MCF 10A (cell line): ENCODE measurements at regions not wholly inside any gene's neighbourhood (a gene's known extent, or its start where the extent isn't known, plus 50 kb on each side); places are given as distances from the start of the nearest gene placed in this dataset.
A peak's percentile ranks its signal among the peaks of the same experiment; 100 is the strongest.

Experiments used
- BruUV-seq: library from RNA; stranded (reverse); fragments of 400-500 nt; replicated peaks from 2 replicates; lab custom pipeline; 2021; lab: Mats Ljungman, UMichigan
- CTCF ChIA-PET: fragments of 300-600 bp; sonication (Branson Sonifier 250); formaldehyde crosslinking; extraction: SDS; loops from one replicate; lab custom pipeline; 2021; ENCODE audit warnings: antibody characterized with exemption, inconsistent platforms; lab: Yijun Ruan, JAX
- POLR2A ChIA-PET: fragments of 300-600, 350-650 bp; sonication (Branson Sonifier 250); formaldehyde crosslinking; extraction: SDS; loops from one replicate; lab custom pipeline; 2020; ENCODE audit warnings: antibody characterized with exemption, inconsistent platforms; lab: Yijun Ruan, JAX
- DNase-seq: peaks from one replicate; pipeline ENCODE4 v3.0.0-alpha.2; 2018; ENCODE audit not compliant: unreplicated experiment
- H3K27ac Mint-ChIP-seq: one replicate; pipeline ENCODE4 v1.8.0; 2022; ENCODE audit warnings: mild to moderate bottlenecking, low read depth, mixed read lengths; ENCODE audit not compliant: unreplicated experiment
- H3K27me3 Mint-ChIP-seq: one replicate; pipeline ENCODE4 v1.8.0; 2022; ENCODE audit warnings: mixed read lengths; ENCODE audit not compliant: insufficient read depth, unreplicated experiment
- H3K36me3 Mint-ChIP-seq: one replicate; pipeline ENCODE4 v1.8.0; 2022; ENCODE audit warnings: mild to moderate bottlenecking, moderate library complexity, mixed read lengths; ENCODE audit not compliant: insufficient read depth, unreplicated experiment
- H3K4me1 Mint-ChIP-seq: one replicate; pipeline ENCODE4 v1.8.0; 2022; ENCODE audit warnings: mixed read lengths; ENCODE audit not compliant: insufficient read depth, unreplicated experiment
- H3K4me3 Mint-ChIP-seq: one replicate; pipeline ENCODE4 v1.8.0; 2022; ENCODE audit warnings: mild to moderate bottlenecking, moderate library complexity, mixed read lengths; ENCODE audit not compliant: unreplicated experiment
- H3K9me3 Mint-ChIP-seq: one replicate; pipeline ENCODE4 v1.8.0; 2022; ENCODE audit warnings: mixed read lengths; ENCODE audit not compliant: unreplicated experiment
- intact Hi-C: fragments of 100-400 bp; cut with micrococcal nuclease; formaldehyde crosslinking; loops from 2 replicates; pipeline ENCODE4 v1.14.1; 2022
- TF ChIP-seq, protein P1 (sequence below): fragments of 200-600 bp; IDR thresholded peaks from one replicate; pipeline ENCODE4 v1.8.0; 2022; ENCODE audit warnings: antibody characterized with exemption, mild to moderate bottlenecking; ENCODE audit not compliant: unreplicated experiment

DNA sequence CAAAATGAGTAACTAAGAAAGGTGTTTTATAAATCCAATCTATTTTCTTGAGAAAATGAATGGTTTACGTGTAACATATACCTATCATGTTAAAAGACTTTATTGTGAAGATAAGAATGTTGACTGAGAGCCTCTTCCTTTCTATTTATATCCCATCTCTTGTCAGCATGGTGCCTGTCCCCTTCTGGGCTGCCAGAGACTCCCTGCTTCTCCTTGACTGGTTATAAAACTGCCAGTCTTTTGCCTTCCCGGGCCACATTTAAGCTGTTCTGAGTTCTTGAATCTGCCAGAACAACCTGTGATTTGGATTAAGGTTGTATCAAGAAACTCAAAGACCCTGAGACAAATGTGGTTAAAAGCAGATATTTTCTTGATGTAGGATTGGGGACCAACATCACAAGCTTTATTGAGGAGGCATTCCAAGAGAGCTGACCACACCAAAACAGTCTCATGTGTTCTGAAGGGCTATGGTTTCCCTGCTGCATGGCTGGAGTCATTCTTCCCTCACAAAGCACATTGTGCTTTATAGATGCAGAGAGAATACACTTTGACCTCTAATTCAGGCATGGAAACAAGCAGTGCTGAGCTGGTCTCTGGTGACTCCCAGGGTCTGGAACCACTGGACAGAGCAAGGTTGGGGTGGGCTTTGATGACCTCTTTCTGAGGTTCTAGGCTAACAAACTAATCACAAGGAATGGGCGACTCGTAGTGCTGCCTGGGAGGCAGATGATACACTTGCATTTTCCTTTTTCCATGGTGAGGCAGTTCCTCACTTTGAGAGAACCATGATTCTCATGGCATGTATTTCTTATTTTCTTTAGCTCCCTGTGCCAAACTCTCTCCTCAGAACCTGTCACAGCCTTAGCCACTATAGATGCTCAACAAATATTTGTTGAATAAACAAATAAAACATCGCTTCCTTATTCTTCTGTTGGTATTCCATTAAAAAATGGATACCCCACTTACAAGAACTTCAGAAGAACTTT lies 205.0 kb upstream of the PREP start:
- Mint-ChIP-seq H3K9me3 (no peaks in the 10 kb centered on the region), H3K4me3 (no peak overlapping the region), H3K36me3 (no peaks in the 10 kb centered on the region), H3K4me1 (peaks cover 24% of the 10 kb centered on the region), H3K27ac (no peak overlapping the region), H3K27me3 (no peaks in the 10 kb centered on the region)
- ChIA-PET CTCF (interaction anchor here (0.7 kb wide), 1 partner anchor 49 kb away, joined by 3 read pairs; no protein-coding TSS in a partner anchor), POLR2A (interaction anchor here (0.6 to 1.8 kb wide), 2 partner anchors 9 to 123 kb away, joined by 3 to 6 read pairs; no protein-coding TSS in a partner anchor)
- DNase-seq = no peak
- intact Hi-C loops = no loop called here
- no TSS peak for BruUV-seq
- TF ChIP-seq, protein P1, sequence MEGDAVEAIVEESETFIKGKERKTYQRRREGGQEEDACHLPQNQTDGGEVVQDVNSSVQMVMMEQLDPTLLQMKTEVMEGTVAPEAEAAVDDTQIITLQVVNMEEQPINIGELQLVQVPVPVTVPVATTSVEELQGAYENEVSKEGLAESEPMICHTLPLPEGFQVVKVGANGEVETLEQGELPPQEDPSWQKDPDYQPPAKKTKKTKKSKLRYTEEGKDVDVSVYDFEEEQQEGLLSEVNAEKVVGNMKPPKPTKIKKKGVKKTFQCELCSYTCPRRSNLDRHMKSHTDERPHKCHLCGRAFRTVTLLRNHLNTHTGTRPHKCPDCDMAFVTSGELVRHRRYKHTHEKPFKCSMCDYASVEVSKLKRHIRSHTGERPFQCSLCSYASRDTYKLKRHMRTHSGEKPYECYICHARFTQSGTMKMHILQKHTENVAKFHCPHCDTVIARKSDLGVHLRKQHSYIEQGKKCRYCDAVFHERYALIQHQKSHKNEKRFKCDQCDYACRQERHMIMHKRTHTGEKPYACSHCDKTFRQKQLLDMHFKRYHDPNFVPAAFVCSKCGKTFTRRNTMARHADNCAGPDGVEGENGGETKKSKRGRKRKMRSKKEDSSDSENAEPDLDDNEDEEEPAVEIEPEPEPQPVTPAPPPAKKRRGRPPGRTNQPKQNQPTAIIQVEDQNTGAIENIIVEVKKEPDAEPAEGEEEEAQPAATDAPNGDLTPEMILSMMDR = no peak

DNA sequence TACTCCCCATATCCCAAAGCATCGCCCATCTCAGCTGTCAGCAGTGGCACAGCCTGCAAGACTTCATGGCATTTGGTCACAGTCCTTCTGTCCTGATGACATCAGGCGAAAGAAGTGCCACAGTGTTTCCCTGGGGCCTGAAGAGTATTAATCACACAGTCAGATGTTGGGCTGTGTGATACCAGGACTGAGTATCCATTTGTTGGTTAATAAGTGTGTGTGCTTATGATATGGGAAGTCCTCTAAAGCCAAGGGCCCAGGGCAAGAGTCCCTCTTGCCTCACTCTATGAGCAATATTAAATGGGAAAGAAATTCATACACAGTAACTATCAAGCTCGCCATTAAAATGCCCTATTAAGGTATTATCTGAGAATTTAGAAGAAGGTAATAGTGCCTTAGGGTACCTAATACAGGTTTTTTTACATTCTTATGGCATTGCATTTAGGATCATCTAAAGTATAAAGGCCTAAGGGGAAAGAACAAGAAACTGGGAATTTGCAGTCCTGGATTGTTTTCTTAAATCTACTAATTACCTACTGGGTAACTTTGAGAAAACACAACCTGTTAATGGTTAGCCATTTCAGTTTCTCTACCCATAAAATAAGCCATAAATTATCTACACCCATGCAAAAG lies 204.1 kb upstream of the PREP start:
- Mint-ChIP-seq H3K36me3 (no peaks in the 10 kb centered on the region), H3K9me3 (no peaks in the 10 kb centered on the region), H3K4me1 (peaks cover 24% of the 10 kb centered on the region), H3K27me3 (no peaks in the 10 kb centered on the region), H3K27ac (no peak overlapping the region), H3K4me3 (no peak overlapping the region)
- intact Hi-C loops = no loop called here
- ChIA-PET POLR2A (interaction anchor here (1.3 to 1.8 kb wide), 2 partner anchors 8 to 34 kb away, joined by 3 to 6 read pairs; no protein-coding TSS in a partner anchor), CTCF (no interaction called here)
- DNase-seq = no peak
- TF ChIP-seq, protein P1 = no peak
- no TSS peak for BruUV-seq

DNA sequence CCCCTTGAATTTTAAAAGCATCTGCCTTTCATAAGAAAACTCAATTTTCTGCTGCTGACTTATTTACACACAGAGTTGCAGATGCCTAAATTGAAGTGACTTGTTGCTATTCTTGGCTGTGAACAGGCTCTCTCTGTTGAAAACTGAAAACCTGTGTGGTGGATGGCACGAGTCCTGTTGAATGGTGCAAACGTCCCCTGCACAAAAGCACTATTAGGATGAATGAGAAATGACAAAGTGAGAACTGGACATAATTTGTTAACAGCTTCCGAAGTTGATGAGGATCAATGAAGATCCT lies 201.7 kb upstream of the PREP start:
- ChIA-PET POLR2A (interaction anchor here (0.6 to 5.0 kb wide), 6 partner anchors 7 to 482 kb away, joined by 3 to 40 read pairs (median 16); partner anchors contain the start of gene PRDM1), CTCF (no interaction called here)
- Mint-ChIP-seq H3K4me3 (no peak overlapping the region), H3K9me3 (no peaks in the 10 kb centered on the region), H3K4me1 (peaks cover 35% of the 10 kb centered on the region), H3K27me3 (no peaks in the 10 kb centered on the region), H3K36me3 (peaks cover 5% of the 10 kb centered on the region), H3K27ac (peak overlapping the region; percentile 54)
- TF ChIP-seq, protein P1 = no peak
- no peak for DNase-seq
- BruUV-seq = no TSS peak
- intact Hi-C loops = loop anchor here (5.0 kb wide), 4 partner anchors 128 to 698 kb away; no protein-coding TSS in a partner anchor
